ENCODE measurements at regions not wholly inside any gene's neighbourhood (a gene's known extent, or its start where the extent isn't known, plus 50 kb on each side); places are given as distances from the start of the nearest gene placed in this dataset.

DNA sequence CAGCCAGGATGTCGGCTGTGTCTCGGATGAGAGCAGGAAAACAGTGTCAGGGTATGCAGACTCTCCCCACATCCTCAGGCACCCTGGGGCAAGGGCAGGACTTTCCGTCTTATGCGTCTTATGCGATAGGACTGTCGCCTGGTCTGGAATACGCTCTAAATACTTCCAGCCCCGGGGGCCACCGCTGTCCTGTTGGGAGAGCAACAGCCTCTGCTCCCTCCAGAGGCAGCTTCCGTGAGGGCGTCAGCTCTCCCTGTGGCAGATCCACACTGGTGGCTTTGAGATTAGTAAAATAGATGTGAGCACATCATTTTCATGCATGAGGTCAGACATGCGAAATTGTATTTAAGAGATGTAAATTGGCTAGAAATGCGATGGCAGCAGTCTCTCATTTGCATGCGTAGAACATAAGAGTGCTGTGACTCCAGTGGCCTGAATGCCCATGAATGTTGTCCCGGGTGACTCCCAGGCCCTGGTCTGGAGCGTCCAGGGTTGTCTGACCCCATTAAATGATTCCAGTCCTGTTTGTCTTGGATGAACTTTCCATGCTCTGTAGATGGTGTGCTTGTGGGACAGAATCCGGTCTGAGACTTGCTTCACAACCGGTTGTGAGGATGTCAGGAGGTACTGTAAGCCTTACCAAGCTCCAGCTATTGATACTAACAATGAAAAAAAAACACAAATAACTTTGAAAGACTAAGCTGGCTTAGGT is 228.2 kb downstream of the SYK start:
- Histone ChIP-seq H3K36me3 (ENCODE audit: control insufficient read depth, insufficient read depth, low read length) (no peaks in the 10 kb centered on the region), H3K4me1 (ENCODE audit: control insufficient read depth, insufficient read depth, low read length) (no peaks in the 10 kb centered on the region), H3K27me3 (ENCODE audit: control insufficient read depth, insufficient read depth, low read length) (no peaks in the 10 kb centered on the region), H3K27ac (ENCODE audit: low read length) (no peak overlapping the region), H3K4me3 (ENCODE audit: low read depth in 2 of 2, low read length in 2 of 2) (no peak overlapping the region), H3K9me3 (ENCODE audit: control insufficient read depth, insufficient read depth, low read depth, low read length) (no peaks in the 10 kb centered on the region)
- DNase-seq (ENCODE audit: low read depth, low spot score), result no peak
- no peak for ATAC-seq
- intact Hi-C loops (cut with micrococcal nuclease; ENCODE audit: unreplicated experiment) (no loop called here), in situ Hi-C loops (cut with HindIII; ENCODE audit: low pct_unique_long_range_greater_than_20kb, low sequenced_read_pairs) (no loop called here)
- ChIA-PET POLR2A (no interaction called here), CTCF (interaction anchor here (0.6 kb wide), 1 partner anchor 20 kb away, joined by 9 read pairs; no protein-coding TSS in a partner anchor)
- BruUV-seq (replicated peaks), result no TSS peak
- TF ChIP-seq, protein P1, sequence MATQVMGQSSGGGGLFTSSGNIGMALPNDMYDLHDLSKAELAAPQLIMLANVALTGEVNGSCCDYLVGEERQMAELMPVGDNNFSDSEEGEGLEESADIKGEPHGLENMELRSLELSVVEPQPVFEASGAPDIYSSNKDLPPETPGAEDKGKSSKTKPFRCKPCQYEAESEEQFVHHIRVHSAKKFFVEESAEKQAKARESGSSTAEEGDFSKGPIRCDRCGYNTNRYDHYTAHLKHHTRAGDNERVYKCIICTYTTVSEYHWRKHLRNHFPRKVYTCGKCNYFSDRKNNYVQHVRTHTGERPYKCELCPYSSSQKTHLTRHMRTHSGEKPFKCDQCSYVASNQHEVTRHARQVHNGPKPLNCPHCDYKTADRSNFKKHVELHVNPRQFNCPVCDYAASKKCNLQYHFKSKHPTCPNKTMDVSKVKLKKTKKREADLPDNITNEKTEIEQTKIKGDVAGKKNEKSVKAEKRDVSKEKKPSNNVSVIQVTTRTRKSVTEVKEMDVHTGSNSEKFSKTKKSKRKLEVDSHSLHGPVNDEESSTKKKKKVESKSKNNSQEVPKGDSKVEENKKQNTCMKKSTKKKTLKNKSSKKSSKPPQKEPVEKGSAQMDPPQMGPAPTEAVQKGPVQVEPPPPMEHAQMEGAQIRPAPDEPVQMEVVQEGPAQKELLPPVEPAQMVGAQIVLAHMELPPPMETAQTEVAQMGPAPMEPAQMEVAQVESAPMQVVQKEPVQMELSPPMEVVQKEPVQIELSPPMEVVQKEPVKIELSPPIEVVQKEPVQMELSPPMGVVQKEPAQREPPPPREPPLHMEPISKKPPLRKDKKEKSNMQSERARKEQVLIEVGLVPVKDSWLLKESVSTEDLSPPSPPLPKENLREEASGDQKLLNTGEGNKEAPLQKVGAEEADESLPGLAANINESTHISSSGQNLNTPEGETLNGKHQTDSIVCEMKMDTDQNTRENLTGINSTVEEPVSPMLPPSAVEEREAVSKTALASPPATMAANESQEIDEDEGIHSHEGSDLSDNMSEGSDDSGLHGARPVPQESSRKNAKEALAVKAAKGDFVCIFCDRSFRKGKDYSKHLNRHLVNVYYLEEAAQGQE (IDR thresholded peaks at IDR 0.05; ENCODE audit: insufficient read depth in 1 of 2, low read depth in 2 of 2, low read length in 1 of 2), result no peak
- TF ChIP-seq POLR2AphosphoS5 (IDR thresholded peaks at IDR 0.05; ENCODE audit: low read depth, low read length) (no peak), TCF7L2 (IDR thresholded peaks at IDR 0.05; ENCODE audit: low read depth, low read length) (no peak), SIN3A (IDR thresholded peaks at IDR 0.05; ENCODE audit: borderline replicate concordance, insufficient read depth, low read depth, low read length) (no peak)
- TF ChIP-seq, protein P2, sequence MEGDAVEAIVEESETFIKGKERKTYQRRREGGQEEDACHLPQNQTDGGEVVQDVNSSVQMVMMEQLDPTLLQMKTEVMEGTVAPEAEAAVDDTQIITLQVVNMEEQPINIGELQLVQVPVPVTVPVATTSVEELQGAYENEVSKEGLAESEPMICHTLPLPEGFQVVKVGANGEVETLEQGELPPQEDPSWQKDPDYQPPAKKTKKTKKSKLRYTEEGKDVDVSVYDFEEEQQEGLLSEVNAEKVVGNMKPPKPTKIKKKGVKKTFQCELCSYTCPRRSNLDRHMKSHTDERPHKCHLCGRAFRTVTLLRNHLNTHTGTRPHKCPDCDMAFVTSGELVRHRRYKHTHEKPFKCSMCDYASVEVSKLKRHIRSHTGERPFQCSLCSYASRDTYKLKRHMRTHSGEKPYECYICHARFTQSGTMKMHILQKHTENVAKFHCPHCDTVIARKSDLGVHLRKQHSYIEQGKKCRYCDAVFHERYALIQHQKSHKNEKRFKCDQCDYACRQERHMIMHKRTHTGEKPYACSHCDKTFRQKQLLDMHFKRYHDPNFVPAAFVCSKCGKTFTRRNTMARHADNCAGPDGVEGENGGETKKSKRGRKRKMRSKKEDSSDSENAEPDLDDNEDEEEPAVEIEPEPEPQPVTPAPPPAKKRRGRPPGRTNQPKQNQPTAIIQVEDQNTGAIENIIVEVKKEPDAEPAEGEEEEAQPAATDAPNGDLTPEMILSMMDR (IDR thresholded peaks at IDR 0.05), result no peak

DNA sequence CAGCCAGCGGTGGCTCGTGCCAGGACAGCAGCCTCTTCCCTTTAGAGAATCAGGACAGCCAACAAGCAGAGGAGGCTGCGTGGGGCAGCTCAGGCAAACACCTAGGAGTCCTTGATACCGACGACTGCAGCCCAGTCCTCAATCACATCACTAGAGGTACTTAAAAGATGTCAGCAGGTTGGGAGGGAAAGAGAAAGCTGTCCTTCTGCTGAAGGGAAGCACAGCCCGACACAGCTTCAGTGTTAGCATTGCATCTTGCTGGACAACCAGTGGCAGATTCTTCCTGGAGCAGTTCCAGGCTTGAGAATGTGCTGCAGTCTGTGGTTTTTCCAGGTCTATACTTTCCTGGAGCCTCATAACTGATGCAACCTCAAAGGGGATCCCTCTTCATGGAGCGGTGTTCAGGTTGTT is 230.5 kb downstream of the SYK start:
- POLR2A ChIA-PET, result no interaction called here
- peaks cover 4% of the 10 kb centered on the region for H3K4me1 ChIP-seq (ENCODE audit: control insufficient read depth, insufficient read depth, low read length)
- TF ChIP-seq TCF7L2 (IDR thresholded peaks at IDR 0.05; ENCODE audit: low read depth, low read length) (no peak), SIN3A (IDR thresholded peaks at IDR 0.05; ENCODE audit: borderline replicate concordance, insufficient read depth, low read depth, low read length) (no peak), POLR2AphosphoS5 (IDR thresholded peaks at IDR 0.05; ENCODE audit: low read depth, low read length) (no peak)
- TF ChIP-seq, protein P1 (IDR thresholded peaks at IDR 0.05; ENCODE audit: insufficient read depth in 1 of 2, low read depth in 2 of 2, low read length in 1 of 2), result no peak
- H3K36me3 ChIP-seq (ENCODE audit: control insufficient read depth, insufficient read depth, low read length), result no peaks in the 10 kb centered on the region
- in situ Hi-C loops (cut with HindIII; ENCODE audit: low pct_unique_long_range_greater_than_20kb, low sequenced_read_pairs) (no loop called here), intact Hi-C loops (cut with micrococcal nuclease; ENCODE audit: unreplicated experiment) (no loop called here)
- no TSS peak for BruUV-seq (replicated peaks)
- H3K9me3 ChIP-seq (ENCODE audit: control insufficient read depth, insufficient read depth, low read depth, low read length), result no peaks in the 10 kb centered on the region
- DNase-seq (ENCODE audit: low read depth, low spot score), result no peak
- no peak overlapping the region for H3K4me3 ChIP-seq (ENCODE audit: low read depth in 2 of 2, low read length in 2 of 2)
- H3K27ac ChIP-seq (ENCODE audit: low read length), result no peak overlapping the region
- no peaks in the 10 kb centered on the region for H3K27me3 ChIP-seq (ENCODE audit: control insufficient read depth, insufficient read depth, low read length)
- CTCF ChIA-PET, result no interaction called here
- ATAC-seq, result no peak
